ENCODE measurements at regions not wholly inside any gene's neighbourhood (a gene's known extent, or its start where the extent isn't known, plus 50 kb on each side); places are given as distances from the start of the nearest gene placed in this dataset.

DNA sequence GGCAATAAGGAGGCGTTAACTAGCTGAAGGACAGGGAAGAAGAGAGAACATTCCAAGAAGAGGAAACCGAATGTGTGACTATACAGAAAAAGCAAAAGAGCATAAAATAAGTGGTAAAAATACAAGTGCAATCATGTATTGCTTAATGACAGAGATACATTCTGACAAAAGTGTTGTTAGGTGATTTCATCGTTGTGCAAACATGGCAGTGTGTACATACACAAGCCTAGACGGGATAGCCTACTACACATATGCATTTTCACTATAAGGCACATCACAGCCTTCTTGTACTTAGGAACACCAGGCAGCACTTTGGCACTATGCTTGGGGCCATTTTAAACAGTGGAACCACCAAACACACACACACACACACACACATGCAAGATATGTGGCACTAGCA, 299.3 kb downstream of the BCAT1 start:
- no peak overlapping the region for H3K4me2 ChIP-seq (ENCODE audit: low read length)
- H3K79me2 ChIP-seq, result no peaks in the 10 kb centered on the region
- no peak overlapping the region for H3K9ac ChIP-seq
- no peaks in the 10 kb centered on the region for H3K9me3 ChIP-seq (ENCODE audit: control insufficient read depth, low read length)
- no peak overlapping the region for H3K4me3 ChIP-seq (ENCODE audit: low read depth, low read length)
- H3K4me1 ChIP-seq, result no peaks in the 10 kb centered on the region
- TF ChIP-seq, protein P1, sequence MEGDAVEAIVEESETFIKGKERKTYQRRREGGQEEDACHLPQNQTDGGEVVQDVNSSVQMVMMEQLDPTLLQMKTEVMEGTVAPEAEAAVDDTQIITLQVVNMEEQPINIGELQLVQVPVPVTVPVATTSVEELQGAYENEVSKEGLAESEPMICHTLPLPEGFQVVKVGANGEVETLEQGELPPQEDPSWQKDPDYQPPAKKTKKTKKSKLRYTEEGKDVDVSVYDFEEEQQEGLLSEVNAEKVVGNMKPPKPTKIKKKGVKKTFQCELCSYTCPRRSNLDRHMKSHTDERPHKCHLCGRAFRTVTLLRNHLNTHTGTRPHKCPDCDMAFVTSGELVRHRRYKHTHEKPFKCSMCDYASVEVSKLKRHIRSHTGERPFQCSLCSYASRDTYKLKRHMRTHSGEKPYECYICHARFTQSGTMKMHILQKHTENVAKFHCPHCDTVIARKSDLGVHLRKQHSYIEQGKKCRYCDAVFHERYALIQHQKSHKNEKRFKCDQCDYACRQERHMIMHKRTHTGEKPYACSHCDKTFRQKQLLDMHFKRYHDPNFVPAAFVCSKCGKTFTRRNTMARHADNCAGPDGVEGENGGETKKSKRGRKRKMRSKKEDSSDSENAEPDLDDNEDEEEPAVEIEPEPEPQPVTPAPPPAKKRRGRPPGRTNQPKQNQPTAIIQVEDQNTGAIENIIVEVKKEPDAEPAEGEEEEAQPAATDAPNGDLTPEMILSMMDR (IDR thresholded peaks at IDR 0.05), result no peak
- H2AFZ ChIP-seq, result no peak overlapping the region
- H3K36me3 ChIP-seq (ENCODE audit: control insufficient read depth, insufficient read depth, low read length), result no peaks in the 10 kb centered on the region
- no peaks in the 10 kb centered on the region for H3K27me3 ChIP-seq (ENCODE audit: control insufficient read depth, insufficient read depth, low read length)
- H3K27ac ChIP-seq, result no peak overlapping the region

GRCh38 chr12:24649209-24649608, 299.7 kb downstream of the BCAT1 start:
- no peak overlapping the region for H3K4me2 ChIP-seq (ENCODE audit: low read length)
- H3K27ac ChIP-seq, result no peak overlapping the region
- no peaks in the 10 kb centered on the region for H3K36me3 ChIP-seq (ENCODE audit: control insufficient read depth, insufficient read depth, low read length)
- no peaks in the 10 kb centered on the region for H3K27me3 ChIP-seq (ENCODE audit: control insufficient read depth, insufficient read depth, low read length)
- no peak overlapping the region for H3K9ac ChIP-seq
- TF ChIP-seq, protein P1 (IDR thresholded peaks at IDR 0.05), result no peak
- no peak overlapping the region for H2AFZ ChIP-seq
- H3K9me3 ChIP-seq (ENCODE audit: control insufficient read depth, low read length), result no peaks in the 10 kb centered on the region
- no peaks in the 10 kb centered on the region for H3K79me2 ChIP-seq
- H3K4me3 ChIP-seq (ENCODE audit: low read depth, low read length), result no peak overlapping the region
- no peaks in the 10 kb centered on the region for H3K4me1 ChIP-seq

DNA sequence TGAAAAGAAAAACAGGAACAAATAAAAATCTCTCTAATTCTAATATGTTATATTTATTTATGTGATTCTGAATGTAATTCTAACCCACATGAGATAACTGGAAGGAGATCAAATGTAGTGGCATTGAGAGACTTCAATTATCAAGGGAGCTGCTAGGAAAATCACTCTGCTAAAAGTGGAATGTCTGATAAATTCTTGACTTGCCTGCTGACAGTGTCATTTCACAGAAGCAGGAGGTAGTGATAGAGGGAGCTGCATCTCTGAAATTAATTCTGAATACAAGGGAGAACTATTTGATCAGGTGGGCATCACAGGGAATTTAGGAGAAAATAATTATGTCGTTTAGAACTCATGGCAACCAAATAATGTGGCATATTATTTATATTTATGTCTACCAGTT, 303.6 kb downstream of the BCAT1 start:
- Histone ChIP-seq H3K79me2 (no peaks in the 10 kb centered on the region), H3K27me3 (ENCODE audit: control insufficient read depth, insufficient read depth, low read length) (no peaks in the 10 kb centered on the region), H3K9me3 (ENCODE audit: control insufficient read depth, low read length) (no peaks in the 10 kb centered on the region), H3K4me3 (ENCODE audit: low read depth, low read length) (no peak overlapping the region), H3K4me1 (no peaks in the 10 kb centered on the region), H3K4me2 (ENCODE audit: low read length) (no peak overlapping the region), H3K27ac (no peak overlapping the region), H2AFZ (no peak overlapping the region), H3K9ac (no peak overlapping the region), H3K36me3 (ENCODE audit: control insufficient read depth, insufficient read depth, low read length) (no peaks in the 10 kb centered on the region)
- TF ChIP-seq, protein P1 (IDR thresholded peaks at IDR 0.05), result no peak

GRCh38 chr12:24643120-24644119, 305.5 kb downstream of the BCAT1 start:
- H3K27ac ChIP-seq, result no peak overlapping the region
- H3K27me3 ChIP-seq (ENCODE audit: control insufficient read depth, insufficient read depth, low read length), result no peaks in the 10 kb centered on the region
- no peaks in the 10 kb centered on the region for H3K4me1 ChIP-seq
- TF ChIP-seq, protein P1 (IDR thresholded peaks at IDR 0.05), result no peak
- H2AFZ ChIP-seq, result no peak overlapping the region
- no peak overlapping the region for H3K4me3 ChIP-seq (ENCODE audit: low read depth, low read length)
- no peaks in the 10 kb centered on the region for H3K79me2 ChIP-seq
- H3K9ac ChIP-seq, result no peak overlapping the region
- no peaks in the 10 kb centered on the region for H3K9me3 ChIP-seq (ENCODE audit: control insufficient read depth, low read length)
- H3K4me2 ChIP-seq (ENCODE audit: low read length), result no peak overlapping the region
- H3K36me3 ChIP-seq (ENCODE audit: control insufficient read depth, insufficient read depth, low read length), result no peaks in the 10 kb centered on the region
